ENCODE measurements at regions not wholly inside any gene's neighbourhood (a gene's known extent, or its start where the extent isn't known, plus 50 kb on each side); places are given as distances from the start of the nearest gene placed in this dataset.

GRCh38 chr7:79735012-79735411 is 281.5 kb upstream of the MAGI2 start:
- Histone ChIP-seq H4K20me1 (ENCODE audit: insufficient read depth) (no peaks in the 10 kb centered on the region), H3K4me3 (no peak overlapping the region), H3K9me3 (ENCODE audit: low read depth) (peaks cover 7% of the 10 kb centered on the region), H3K79me2 (ENCODE audit: insufficient read depth) (no peaks in the 10 kb centered on the region), H3K9ac (no peak overlapping the region), H2AFZ (no peak overlapping the region), H3K4me1 (ENCODE audit: insufficient read depth) (no peaks in the 10 kb centered on the region), H3K27me3 (replicated peaks; ENCODE audit: insufficient read depth) (no peaks in the 10 kb centered on the region), H3K27ac (no peak overlapping the region), H3K4me2 (ENCODE audit: unreplicated experiment) (no peak overlapping the region), H3K36me3 (ENCODE audit: low read depth) (no peaks in the 10 kb centered on the region), H3K9me2 (ENCODE audit: insufficient read depth) (no peaks in the 10 kb centered on the region), H3F3A (ENCODE audit: insufficient read depth) (no peaks in the 10 kb centered on the region)
- no peak for TF ChIP-seq EZH2phosphoT487 (IDR thresholded peaks at IDR 0.05; ENCODE audit: insufficient read depth, low read depth)
- TF ChIP-seq EZH2 (IDR thresholded peaks at IDR 0.05; ENCODE audit: insufficient read depth, poor library complexity, severe bottlenecking) = no peak
- in situ Hi-C loops (cut with MboI) = no loop called here
- 84 to 92% methylated on average over 1 of the region's 1 CpG for WGBS, 2 experiments (ENCODE audit: low coverage in 1 of 2, low lambda C conversion rate in 2 of 2, missing lambda C conversion rate in 2 of 2)
- DNase-seq = no peak

GRCh38 chr7:79734181-79734580 is 280.7 kb upstream of the MAGI2 start:
- no peak for DNase-seq
- Histone ChIP-seq H3K27ac (no peak overlapping the region), H3K9me3 (ENCODE audit: low read depth) (peaks cover 7% of the 10 kb centered on the region), H3K9me2 (ENCODE audit: insufficient read depth) (no peaks in the 10 kb centered on the region), H3K4me2 (ENCODE audit: unreplicated experiment) (no peak overlapping the region), H3K27me3 (replicated peaks; ENCODE audit: insufficient read depth) (no peaks in the 10 kb centered on the region), H3K9ac (no peak overlapping the region), H3K36me3 (ENCODE audit: low read depth) (no peaks in the 10 kb centered on the region), H3K4me1 (ENCODE audit: insufficient read depth) (no peaks in the 10 kb centered on the region), H2AFZ (no peak overlapping the region), H4K20me1 (ENCODE audit: insufficient read depth) (no peaks in the 10 kb centered on the region), H3F3A (ENCODE audit: insufficient read depth) (no peaks in the 10 kb centered on the region), H3K4me3 (no peak overlapping the region), H3K79me2 (ENCODE audit: insufficient read depth) (no peaks in the 10 kb centered on the region)
- in situ Hi-C loops (cut with MboI) = no loop called here
- no peak for TF ChIP-seq EZH2phosphoT487 (IDR thresholded peaks at IDR 0.05; ENCODE audit: insufficient read depth, low read depth)
- TF ChIP-seq EZH2 (IDR thresholded peaks at IDR 0.05; ENCODE audit: insufficient read depth, poor library complexity, severe bottlenecking) = no peak

- H3K27me3 ChIP-seq (replicated peaks; ENCODE audit: insufficient read depth) = no peaks in the 10 kb centered on the region
- no peaks in the 10 kb centered on the region for H3F3A ChIP-seq (ENCODE audit: insufficient read depth)
- no peak overlapping the region for H2AFZ ChIP-seq
- H4K20me1 ChIP-seq (ENCODE audit: insufficient read depth) = no peaks in the 10 kb centered on the region
- H3K27ac ChIP-seq = no peak overlapping the region
- no peak overlapping the region for H3K4me2 ChIP-seq (ENCODE audit: unreplicated experiment)
- no peaks in the 10 kb centered on the region for H3K9me2 ChIP-seq (ENCODE audit: insufficient read depth)
- H3K79me2 ChIP-seq (ENCODE audit: insufficient read depth) = no peaks in the 10 kb centered on the region
- H3K9me3 ChIP-seq (ENCODE audit: low read depth) = peaks cover 7% of the 10 kb centered on the region
- no peaks in the 10 kb centered on the region for H3K4me1 ChIP-seq (ENCODE audit: insufficient read depth)
- WGBS, 2 experiments (ENCODE audit: low coverage in 1 of 2, low lambda C conversion rate in 2 of 2, missing lambda C conversion rate in 2 of 2) = 52 to 66% methylated on average over 2 of the region's 2 CpGs
- no peak for DNase-seq
- TF ChIP-seq EZH2 (IDR thresholded peaks at IDR 0.05; ENCODE audit: insufficient read depth, poor library complexity, severe bottlenecking) = no peak
- no peak for TF ChIP-seq EZH2phosphoT487 (IDR thresholded peaks at IDR 0.05; ENCODE audit: insufficient read depth, low read depth)
- H3K36me3 ChIP-seq (ENCODE audit: low read depth) = no peaks in the 10 kb centered on the region
- in situ Hi-C loops (cut with MboI) = no loop called here
- no peak overlapping the region for H3K4me3 ChIP-seq
- H3K9ac ChIP-seq = no peak overlapping the region
Measured at GRCh38 chr7:79732535-79732934, 279.1 kb upstream of the MAGI2 start.

GRCh38 chr7:79730971-79731370 is 277.5 kb upstream of the MAGI2 start:
- no peaks in the 10 kb centered on the region for H3K79me2 ChIP-seq (ENCODE audit: insufficient read depth)
- no peak overlapping the region for H3K9ac ChIP-seq
- TF ChIP-seq EZH2phosphoT487 (IDR thresholded peaks at IDR 0.05; ENCODE audit: insufficient read depth, low read depth) (no peak), EZH2 (IDR thresholded peaks at IDR 0.05; ENCODE audit: insufficient read depth, poor library complexity, severe bottlenecking) (no peak)
- no peaks in the 10 kb centered on the region for H3K36me3 ChIP-seq (ENCODE audit: low read depth)
- DNase-seq = no peak
- no peaks in the 10 kb centered on the region for H3K4me1 ChIP-seq (ENCODE audit: insufficient read depth)
- H3K4me3 ChIP-seq = no peak overlapping the region
- no peaks in the 10 kb centered on the region for H3K27me3 ChIP-seq (replicated peaks; ENCODE audit: insufficient read depth)
- WGBS, 2 experiments (ENCODE audit: low coverage in 1 of 2, low lambda C conversion rate in 2 of 2, missing lambda C conversion rate in 2 of 2) = 72 to 74% methylated on average over 4 of the region's 4 CpGs
- in situ Hi-C loops (cut with MboI) = no loop called here
- H2AFZ ChIP-seq = no peak overlapping the region
- no peaks in the 10 kb centered on the region for H3K9me2 ChIP-seq (ENCODE audit: insufficient read depth)
- H3K27ac ChIP-seq = no peak overlapping the region
- H3K4me2 ChIP-seq (ENCODE audit: unreplicated experiment) = no peak overlapping the region
- no peaks in the 10 kb centered on the region for H4K20me1 ChIP-seq (ENCODE audit: insufficient read depth)
- no peaks in the 10 kb centered on the region for H3F3A ChIP-seq (ENCODE audit: insufficient read depth)
- H3K9me3 ChIP-seq (ENCODE audit: low read depth) = peaks cover 7% of the 10 kb centered on the region

Measured in GM23248 (cell line).